ENCODE measurements at regions not wholly inside any gene's neighbourhood (a gene's known extent, or its start where the extent isn't known, plus 50 kb on each side); places are given as distances from the start of the nearest gene placed in this dataset.

DNA sequence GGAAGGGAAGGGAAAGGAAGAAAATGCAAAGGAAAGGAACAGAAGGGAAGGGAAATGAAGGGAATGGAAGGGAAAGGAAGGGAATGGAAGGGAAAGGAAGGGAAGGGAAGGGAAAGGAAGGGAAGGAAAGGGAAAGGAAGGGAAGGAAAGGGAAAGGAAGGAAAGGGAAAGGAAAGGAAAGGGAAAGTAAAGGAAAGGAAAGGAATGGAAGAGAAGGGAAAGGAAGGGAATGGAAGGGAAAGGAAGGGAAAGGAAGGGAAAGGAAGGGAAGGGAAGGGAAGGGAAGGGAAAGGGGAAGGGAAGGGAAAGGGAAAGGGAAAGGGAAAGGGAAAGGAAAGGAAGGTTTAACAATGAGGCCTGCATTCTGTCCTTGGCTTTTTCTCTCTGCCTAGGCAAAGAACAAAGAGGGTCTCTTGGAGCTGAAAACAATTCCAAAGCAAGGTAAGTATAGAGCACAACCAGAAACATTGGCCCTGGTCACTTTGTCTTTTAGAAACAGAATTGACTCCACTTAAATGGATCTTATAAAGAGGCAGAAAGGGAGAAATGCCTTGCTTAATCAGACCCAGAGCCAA, 525.9 kb upstream of the TMPO start:
- no peak for DNase-seq

DNA sequence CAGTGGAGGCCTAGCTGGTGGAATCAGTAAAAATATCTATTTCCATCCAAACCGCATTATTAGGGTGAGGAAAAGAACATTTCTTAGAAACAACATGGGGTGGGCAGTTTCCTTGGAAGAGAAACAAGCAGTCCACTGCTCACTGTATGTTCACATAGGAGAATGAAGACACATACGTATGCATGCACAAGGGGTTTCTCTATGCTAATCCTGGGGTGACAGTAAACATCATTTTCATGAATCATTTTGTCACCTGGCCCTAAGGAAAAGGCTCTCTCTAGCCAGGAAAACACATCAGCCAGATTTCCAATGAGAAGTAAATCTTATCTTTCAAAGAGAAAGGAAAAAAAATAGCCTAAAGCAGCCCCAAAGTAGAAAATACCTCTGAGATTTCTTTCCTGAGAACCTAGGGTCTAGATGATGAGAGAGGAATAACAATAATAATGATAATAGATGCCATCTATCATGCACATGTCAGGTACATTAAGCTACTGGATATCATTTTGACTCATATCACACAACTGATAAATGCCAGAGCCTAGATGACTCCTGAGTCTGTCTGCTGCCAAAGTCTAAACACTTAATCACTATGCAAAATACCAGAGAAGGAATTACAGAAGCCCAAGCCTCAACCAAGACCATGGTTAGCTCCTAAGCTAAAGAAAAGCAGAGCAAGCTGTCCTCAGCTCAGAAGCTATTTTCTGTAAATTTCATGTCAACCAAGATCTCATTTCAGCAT, 520.5 kb upstream of the TMPO start:
- no peak for DNase-seq

DNA sequence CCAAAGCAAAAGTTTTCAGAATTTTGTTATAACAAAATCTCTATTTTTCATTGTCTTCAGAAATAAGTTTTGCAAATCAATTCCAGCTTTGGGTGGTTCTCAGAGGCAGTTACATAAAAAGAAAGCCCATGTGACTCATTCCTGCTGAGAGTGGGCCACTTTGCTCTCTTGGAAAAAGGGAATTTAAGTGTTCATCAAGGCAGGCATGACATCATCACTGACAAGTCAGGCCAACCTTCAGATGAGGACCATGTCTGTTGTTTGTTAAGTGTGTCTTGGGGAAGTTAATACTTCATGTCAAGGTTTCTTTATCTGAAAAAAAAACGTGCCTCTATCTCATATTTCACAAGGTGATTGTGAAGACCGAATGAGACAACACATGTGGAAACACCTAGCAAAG, 519.8 kb upstream of the TMPO start:
- no peak for DNase-seq

DNA sequence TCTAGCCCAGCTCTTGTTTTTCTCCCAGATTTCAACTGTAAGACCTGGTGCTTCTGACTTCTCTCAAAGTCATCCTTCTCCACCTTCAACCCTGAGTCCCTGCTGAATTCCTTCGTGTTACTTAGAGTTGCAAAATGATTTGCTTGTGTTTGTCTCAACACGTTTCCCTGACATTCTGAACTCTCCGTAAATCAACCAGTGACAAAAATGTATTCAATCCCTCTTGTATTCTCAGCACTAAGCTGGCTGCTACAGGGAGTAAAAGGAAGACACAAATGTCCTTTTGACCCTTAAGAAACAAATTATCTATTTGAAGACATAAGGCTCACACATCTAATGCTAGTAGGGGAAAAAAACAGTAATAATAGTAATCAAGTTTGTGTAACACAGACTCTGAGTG, 514.0 kb upstream of the TMPO start:
- DNase-seq: no peak

DNA sequence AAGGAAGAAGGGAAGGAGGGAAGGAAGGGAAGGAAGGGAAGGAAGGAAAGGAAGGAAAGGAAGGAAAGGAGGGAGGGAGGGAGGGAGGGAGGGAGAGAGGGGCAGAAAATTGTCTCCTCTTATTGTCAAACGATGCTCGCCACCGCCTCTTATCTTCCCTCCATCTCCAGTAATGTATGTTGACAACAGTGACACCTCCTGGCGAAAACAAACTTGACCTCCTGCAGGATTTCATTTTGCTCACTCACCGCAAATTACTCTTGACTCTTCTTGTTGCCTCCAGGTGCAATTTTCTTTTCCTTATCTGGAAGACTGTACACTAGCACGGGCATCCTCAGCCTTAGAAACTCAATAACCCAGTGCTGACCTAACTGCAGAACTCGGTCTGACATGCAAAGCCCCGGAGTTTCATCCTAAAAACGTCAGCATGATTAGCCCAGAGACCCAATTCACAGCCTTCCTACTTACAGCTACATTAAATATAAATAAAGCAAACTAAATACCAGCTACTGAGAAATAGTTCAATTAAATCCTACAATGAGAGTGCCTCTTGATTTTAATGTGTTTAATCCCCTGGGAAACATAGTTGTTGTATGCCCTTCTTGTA, 512.4 kb upstream of the TMPO start:
- DNase-seq: peak; percentile 75

DNA sequence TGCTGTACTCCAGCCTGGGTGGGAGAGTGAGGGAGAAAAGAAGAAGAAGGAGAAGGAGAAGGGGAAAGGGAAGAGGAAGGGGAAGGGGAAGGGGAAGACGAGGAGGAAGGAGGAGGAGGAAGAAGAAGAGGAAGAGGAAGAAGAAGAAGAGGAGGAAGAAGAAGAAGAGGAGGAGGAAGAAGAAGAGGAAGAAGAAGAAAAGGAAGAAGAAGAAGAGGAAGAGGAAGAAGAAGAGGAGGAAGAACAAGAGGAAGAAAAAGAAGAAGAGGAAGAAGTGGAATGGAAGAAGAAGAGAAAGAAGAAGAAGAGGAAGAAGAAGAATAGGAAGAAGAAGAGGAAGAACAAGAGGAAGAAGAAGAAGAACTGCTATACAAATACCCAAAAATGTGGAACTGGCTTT, 507.4 kb upstream of the TMPO start:
- DNase-seq: no peak

DNA sequence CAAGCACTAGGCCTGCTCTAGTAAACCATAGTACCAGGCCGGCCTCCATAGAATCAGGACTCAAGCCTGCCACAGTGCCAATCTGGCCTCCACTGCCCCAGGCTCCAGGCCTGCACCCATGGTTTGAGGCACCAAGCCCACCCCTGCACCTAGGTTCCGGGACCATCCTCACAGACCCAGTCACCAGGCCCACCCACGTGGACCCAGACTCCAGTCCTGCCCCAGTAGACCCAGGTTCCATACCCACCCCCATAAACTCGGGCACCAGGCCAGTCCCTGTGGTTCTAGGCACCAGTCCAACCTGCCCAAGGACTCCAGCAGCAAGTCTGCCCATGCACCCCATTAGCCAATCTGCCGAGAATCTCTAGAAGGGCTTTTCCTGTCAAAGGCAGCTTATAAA, 501.8 kb upstream of the TMPO start:
- no peak for DNase-seq

DNA sequence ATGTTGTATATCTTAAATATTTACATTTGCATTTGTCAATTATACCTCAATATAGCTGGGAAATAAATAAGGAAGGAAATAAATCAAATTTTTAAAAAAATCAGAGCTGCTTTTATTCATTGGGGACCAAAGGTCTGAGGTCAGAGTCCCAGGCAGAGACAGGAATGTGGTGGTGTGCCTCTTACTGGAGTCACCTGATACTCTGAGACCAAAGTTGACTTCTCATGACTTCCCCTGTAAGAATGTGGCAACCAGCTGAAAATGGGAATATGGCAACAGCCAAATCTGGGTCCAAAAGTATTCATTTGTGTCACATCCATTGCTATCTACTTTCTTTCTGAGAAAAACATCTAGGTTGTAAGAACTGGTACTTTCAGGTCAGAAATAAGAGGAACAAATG, 496.6 kb upstream of the TMPO start:
- no peak for DNase-seq

DNA sequence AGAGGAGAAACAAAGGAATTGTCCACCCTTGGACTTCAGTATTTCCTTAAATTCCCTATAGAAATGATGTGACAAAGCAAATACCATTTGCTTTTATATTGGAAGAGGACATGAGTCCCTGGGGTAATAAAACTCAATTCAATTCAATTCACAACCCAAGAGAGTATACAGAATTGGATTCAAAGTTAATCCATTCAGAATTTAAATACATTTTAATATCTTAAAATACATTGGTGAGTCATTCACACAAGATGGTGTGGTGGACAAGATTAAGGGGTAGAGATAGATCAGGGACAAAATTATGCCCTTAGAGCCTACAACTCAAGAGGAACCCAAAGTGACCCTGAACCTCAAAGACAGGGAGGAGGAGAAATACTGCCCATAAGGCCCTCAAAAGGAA, 495.0 kb upstream of the TMPO start:
- DNase-seq: no peak

DNA sequence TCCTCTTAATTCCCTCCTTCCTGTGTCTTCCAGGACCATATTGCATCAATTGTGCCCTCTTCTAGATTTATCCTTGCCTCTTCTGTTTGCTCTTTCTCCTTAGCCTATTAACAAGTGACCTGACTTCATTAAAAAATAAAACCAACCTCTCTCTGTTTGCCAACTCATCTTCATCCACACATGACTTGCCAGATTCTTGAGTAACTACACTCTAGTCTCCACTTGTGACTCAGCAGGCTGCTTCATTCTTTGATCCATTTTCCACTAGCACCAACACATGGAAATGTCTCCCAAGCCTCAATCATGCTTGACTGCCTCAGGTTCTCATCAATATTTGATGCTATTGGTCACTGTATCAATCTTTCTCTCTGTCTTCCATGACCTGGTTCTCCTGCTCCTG, 492.4 kb upstream of the TMPO start:
- no peak for DNase-seq

DNA sequence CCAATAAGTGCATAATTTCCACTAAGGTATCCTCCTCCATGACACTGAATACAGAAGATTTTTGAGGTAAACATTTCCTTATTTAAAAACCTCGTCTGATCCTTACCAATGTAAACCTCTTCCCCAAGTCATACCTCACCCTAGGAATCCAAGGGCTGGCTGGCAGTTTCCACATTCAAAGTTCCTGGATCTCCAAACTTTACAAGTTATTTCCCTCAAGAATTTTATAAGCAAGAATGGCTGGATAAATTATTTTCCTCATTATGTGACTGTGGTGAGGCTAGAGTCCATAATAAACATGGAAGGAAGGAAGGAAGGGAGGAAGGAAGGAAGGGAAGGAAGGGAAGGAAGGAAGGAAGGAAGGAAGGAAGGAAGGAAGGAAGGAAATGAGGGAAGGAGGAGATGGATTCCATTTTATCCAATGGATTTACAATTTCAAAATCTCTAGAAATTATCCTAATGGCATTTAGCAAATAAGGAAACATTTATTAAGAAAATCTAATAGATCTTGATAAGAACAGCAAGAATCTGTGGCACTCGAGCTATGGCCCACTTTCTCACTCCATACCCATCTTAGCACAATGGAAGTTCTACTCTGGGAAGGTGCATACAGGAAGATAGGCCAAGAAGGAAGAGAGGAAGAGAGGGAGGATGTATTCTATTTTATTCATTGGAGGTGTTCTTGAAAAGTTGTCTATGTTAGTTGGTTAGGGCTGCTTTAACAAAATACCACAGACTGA, 477.8 kb upstream of the TMPO start:
- DNase-seq: no peak

DNA sequence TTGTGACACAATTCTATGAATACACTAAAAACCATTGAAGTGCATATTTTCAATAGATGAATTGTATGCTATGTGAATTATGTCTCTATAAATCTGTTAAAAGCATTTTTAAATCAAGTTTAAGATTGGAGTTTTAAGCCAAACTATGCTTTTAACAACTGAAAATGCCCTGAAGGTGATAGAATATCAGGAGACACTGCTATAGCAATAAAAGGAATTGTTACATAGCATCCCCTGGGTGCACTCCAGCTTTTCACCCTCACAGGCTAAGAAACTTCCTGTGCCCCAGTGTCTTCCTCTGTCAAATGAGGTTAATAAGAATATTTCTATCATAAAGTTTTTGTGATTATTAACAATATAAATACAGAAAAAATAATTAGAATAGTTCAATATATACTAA, 472.7 kb upstream of the TMPO start:
- no peak for DNase-seq

DNA sequence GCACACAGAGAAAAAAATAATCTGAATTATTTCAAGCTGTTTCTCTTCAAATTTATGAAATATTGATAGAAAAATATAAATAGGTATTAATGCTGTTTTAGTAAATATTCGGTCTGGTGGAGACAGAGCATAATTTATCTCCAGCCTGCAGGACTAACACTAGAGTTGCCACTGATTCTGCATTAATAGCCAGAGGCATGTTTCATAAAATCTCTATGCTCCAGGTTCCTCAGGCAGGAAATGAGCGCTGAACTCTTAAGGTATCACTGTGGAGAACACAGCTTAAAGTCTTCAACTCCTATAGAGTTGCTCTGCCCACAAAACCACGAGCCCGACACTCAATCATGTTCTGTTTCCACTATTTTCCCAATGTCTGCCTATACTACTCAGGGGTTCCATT, 470.0 kb upstream of the TMPO start:
- DNase-seq: no peak

DNA sequence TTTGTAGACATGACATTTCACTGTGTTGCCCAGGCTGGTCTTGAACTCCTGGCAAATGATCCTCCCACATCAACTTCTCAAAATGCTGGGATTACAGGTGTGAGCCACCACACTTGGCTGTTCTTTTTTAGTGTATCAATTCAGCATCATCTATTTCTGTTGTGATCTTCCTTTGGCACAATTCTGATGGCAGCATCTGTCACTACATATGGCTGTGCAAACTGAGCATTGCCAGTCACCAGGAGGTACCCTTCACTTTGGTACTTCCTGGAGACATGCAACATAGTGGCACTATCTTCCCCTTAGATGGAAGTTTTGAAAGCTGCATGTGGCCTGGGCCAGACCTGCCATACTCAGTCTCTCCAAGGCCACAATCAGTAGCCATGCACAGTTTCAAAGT, 467.1 kb upstream of the TMPO start:
- no peak for DNase-seq

DNA sequence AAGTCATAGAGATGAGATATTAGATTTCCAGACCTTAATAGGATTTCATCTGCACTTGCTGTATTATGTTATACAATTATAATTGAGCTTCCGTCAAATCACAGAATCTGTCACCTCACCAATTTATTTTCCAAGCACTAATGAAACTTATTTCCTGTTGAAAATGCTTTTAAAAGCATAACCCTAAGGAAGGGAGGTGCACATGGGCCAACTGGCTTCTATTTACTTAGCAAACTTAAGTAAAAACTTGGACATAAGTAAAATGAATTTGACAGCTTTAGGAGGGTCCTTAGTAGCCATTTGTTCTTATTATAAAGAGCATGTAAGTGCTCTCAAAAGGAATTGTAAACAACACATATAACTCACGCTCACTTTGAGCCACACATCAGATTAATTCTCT, 462.2 kb upstream of the TMPO start:
- DNase-seq: peak; percentile 69

DNA sequence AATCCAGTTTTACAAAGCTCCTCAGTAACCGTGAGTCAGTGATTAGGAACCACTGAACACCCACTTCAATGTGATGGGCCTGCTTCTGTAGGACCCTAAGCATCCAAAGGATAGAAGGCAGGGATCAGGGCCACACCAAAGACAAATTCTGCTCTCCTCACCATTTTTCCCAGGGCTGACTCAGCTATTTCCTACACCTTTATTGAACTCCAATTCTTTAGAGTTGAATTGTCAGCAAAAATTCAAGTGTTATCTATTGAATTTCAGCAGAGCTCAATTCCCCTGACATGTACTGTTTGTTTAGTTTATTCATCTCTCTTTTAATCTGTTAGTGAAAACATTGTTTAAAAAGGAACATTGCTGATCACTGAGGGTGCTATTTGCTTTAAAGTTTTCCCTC, 457.7 kb upstream of the TMPO start:
- no peak for DNase-seq

DNA sequence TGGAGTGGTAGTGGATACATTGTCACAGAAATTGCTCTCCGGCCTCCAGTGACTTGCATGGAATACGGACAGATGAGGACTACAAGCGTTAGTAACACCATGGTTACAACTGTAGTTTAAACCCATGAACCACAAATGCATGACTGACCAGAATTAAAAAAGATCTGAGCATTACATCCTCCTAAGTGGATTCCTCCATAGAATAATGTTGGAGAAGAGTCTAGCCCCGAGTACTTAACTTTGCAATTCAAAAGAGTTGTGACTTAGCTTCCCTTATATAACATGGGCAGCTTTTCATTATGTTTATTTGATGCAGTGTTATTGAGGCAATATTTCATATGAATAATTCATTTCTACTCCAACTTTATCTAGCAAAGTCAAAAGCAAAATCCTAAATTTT, 457.2 kb upstream of the TMPO start:
- no peak for DNase-seq

DNA sequence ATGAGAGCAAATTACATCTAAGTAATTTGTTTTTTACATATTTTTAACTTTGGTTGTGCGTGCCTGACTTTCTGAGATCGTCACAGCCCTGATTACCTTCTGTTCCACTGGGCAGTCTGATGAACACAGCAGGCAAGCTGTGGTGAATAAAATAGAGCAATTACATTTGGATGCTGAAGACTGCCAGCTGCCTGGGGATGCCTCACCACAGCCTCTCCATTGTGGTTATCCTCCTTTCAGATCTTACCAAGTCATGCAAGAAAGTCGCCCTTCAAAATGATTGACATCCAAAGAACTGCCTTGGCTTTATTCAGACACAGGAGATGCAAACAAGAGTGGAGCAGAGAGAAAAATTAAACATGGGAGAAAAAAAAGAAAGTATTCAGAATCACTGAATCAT, 456.6 kb upstream of the TMPO start:
- no peak for DNase-seq

DNA sequence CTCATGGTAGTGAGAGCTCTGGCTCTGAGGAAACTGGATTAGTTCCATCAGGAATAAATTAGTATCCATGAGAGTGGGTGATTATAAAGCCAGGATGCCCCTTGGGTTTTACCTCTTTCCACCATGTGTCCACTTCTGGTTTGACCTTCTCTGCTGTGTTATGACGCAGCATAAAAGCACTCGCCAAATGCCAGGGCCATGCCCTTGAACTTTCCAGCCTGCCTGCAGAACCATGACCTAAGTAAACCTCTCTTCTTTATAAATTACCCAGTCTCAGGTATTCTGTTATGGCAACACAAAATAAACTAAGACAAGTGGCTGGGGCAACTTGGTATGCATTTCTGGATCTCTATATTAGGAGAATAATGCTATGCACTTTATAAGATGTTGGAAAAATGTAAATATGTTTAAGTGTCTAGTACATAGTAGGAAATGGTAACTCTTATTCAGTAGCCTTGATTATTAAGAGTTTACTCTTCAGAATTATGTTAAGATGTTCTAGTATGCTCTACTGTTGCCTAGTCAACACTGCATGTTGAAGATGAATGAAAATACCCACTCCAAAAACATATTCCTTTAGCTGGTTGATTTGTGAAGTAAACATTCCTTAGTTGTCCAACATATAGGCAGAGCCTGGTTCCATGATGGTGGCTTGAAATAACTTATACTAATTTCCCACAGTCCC, 455.6 kb upstream of the TMPO start:
- no peak for DNase-seq

DNA sequence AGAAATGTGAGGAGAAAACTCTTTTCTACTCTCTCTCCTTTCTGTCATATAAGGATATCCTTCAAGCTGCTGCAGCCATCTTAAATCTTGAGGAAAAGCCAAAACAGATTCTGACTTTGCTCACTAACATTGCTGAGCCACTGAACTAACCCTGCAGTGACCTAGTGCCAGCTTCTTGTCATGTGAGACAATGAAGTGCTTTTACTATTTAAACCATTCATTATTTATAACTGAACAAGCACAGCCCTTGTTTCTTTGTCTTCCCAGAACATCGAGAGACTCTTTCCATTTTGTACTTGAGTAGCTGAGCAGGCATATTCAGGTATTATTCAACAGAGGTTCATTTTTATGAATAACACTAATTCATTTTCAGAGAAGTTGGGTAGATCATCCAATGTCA, 455.0 kb upstream of the TMPO start:
- no peak for DNase-seq

DNA sequence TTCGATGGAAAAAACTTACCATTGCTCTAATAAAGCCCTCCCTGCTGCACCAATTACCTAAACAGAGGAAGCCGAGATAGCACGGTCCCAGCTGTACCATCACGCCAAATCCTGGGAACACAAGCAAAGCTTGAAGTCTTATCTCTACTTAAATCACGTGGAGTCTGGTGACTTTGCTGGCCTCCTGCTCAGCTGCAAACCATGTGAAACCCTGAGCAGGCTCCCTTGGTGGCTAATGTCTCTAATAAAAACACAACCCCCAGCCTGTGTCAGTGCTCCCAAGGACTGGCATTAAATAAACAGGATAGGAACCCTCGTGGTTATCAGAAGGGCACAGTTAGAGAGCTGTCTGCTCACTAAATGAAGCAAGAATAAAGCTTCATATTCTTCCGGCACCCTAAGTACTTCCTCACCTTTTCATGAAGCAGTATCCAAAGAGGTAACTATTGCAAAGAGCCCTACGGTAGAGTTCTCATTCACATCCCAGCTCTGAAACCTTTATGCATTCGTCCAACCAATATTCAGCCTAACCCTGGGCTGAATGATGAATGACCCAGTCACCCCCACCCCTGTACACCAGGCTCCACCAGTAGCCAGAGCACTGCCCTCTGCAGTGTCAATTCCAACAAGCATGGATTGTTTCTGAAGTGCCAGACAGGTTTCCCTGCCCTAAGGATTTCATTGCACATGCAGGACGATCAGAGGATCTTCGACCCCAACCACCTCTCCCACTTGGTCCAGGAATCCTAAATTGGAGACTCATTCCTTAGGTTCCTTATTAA, 452.7 kb upstream of the TMPO start:
- DNase-seq: no peak

DNA sequence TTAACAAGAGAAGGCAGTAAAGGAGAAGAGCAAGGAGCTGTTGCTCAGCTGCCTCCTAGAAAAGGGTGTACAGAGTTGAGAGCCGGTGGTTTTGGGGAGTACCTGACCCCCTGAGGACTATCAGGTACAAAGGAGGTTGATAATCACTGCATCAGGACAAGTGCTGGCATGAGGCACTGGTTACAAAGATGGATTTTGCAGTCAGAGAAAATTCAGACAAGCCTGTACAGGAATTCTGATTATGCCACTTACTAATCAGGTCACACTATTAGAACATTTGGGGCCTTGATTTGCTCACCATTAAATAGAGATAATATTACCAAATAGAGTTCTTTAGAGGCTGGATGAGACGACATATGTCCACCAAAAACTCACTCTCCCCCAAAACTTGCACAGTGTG, 450.9 kb upstream of the TMPO start:
- DNase-seq: no peak

DNA sequence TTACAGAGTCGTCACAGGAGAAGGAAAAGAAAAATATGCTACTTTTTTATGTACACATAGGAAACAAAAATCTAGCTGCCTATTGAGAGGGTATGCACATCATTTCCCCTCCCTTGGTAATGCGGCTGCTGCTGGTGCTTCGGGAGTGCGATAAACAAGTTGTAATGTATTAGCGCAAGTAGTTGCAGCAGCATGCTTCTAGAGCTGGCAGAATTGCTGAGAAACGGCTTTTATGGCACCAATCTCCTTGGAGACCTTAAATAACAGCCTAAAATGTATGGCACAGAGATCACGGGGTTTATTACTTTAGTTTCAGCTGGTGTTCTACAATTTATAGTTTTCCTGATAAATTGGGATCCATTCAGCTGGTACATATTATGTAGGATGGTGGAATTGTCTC, 447.6 kb upstream of the TMPO start:
- DNase-seq: no peak

All from NCI-H1105 treated with DMSO at 0.1 percent for 48 hours (cell line).